ENCODE measurements at regions not wholly inside any gene's neighbourhood (a gene's known extent, or its start where the extent isn't known, plus 50 kb on each side); places are given as distances from the start of the nearest gene placed in this dataset.

- intact Hi-C loops (cut with DNase I; ENCODE audit: low total_unique reads) = no loop called here
- TF ChIP-seq POLR2A (IDR thresholded peaks at IDR 0.05) (no peak), CTCF (IDR thresholded peaks at IDR 0.05) (no peak)
- 34 to 41% methylated on average over 2 of the region's 2 CpGs for WGBS, 2 donors
- DNase-seq (ENCODE audit: low spot score in 2 of 2) = no peak
- H3K4me3 ChIP-seq (ENCODE audit: low read depth, poor library complexity, severe bottlenecking) = no peak overlapping the region
These were observed 688.2 kb upstream of the SOX9 start for GRCh38 chr17:71432378-71433315.

GRCh38 chr17:71434716-71435115 lies 686.1 kb upstream of the SOX9 start:
- intact Hi-C loops (cut with DNase I; ENCODE audit: low total_unique reads) = no loop called here
- TF ChIP-seq CTCF (IDR thresholded peaks at IDR 0.05) = no peak
- no peak for TF ChIP-seq POLR2A (IDR thresholded peaks at IDR 0.05)
- no peak overlapping the region for H3K4me3 ChIP-seq (ENCODE audit: low read depth, poor library complexity, severe bottlenecking)
- 97 to 98% methylated on average over 1 of the region's 1 CpG for WGBS, 2 donors
- no peak for DNase-seq (ENCODE audit: low spot score in 2 of 2)

GRCh38 chr17:71436479-71436878 lies 684.3 kb upstream of the SOX9 start:
- 88 to 92% methylated on average over 1 of the region's 1 CpG for WGBS, 2 donors
- TF ChIP-seq POLR2A (IDR thresholded peaks at IDR 0.05) (no peak), CTCF (IDR thresholded peaks at IDR 0.05) (no peak)
- no peak for DNase-seq (ENCODE audit: low spot score in 2 of 2)
- intact Hi-C loops (cut with DNase I; ENCODE audit: low total_unique reads) = no loop called here
- H3K4me3 ChIP-seq (ENCODE audit: low read depth, poor library complexity, severe bottlenecking) = no peak overlapping the region

GRCh38 chr17:71437166-71437565 lies 683.7 kb upstream of the SOX9 start:
- no peak for DNase-seq (ENCODE audit: low spot score in 2 of 2)
- TF ChIP-seq POLR2A (IDR thresholded peaks at IDR 0.05) (no peak), CTCF (IDR thresholded peaks at IDR 0.05) (no peak)
- WGBS, 2 donors = 80 to 82% methylated on average over 1 of the region's 1 CpG
- H3K4me3 ChIP-seq (ENCODE audit: low read depth, poor library complexity, severe bottlenecking) = no peak overlapping the region
- intact Hi-C loops (cut with DNase I; ENCODE audit: low total_unique reads) = no loop called here

GRCh38 chr17:71438631-71439146 lies 682.1 kb upstream of the SOX9 start:
- H3K4me3 ChIP-seq (ENCODE audit: low read depth, poor library complexity, severe bottlenecking) = no peak overlapping the region
- 32 to 36% methylated on average over 5 of the region's 5 CpGs for WGBS, 2 donors
- TF ChIP-seq CTCF (IDR thresholded peaks at IDR 0.05) (no peak), POLR2A (IDR thresholded peaks at IDR 0.05) (no peak)
- intact Hi-C loops (cut with DNase I; ENCODE audit: low total_unique reads) = no loop called here
- no peak for DNase-seq (ENCODE audit: low spot score in 2 of 2)
